GM20000 (cell line): ENCODE measurements at regions not wholly inside any gene's neighbourhood (a gene's known extent, or its start where the extent isn't known, plus 50 kb on each side); places are given as distances from the start of the nearest gene placed in this dataset.

Experiments used
- DNase-seq: peaks from one replicate; pipeline ENCODE4 v3.0.0; 2012; ENCODE audit warnings: low spot score
- CTCF ChIP-seq: IDR thresholded peaks from 2 replicates; pipeline ENCODE4 v1.5.1; 2012; ENCODE audit warnings: mild to moderate bottlenecking, control low read depth; ENCODE audit errors: extremely low read depth, missing control alignments

- DNase-seq: no peak
- TF ChIP-seq CTCF: no peak
Observed at GRCh38 chr7:93006480-93007095, 111.2 kb downstream of the SAMD9 start.

- no peak for TF ChIP-seq CTCF
- DNase-seq: no peak
Observed at GRCh38 chr7:93004906-93005305, 112.9 kb downstream of the SAMD9 start.

GRCh38 chr7:92997719-92998118 is 120.1 kb downstream of the SAMD9 start:
- DNase-seq: no peak
- TF ChIP-seq CTCF: no peak

- no peak for DNase-seq
- TF ChIP-seq CTCF: no peak
Observed at GRCh38 chr7:92997152-92997551, 120.6 kb downstream of the SAMD9 start.

- DNase-seq: no peak
- TF ChIP-seq CTCF: no peak
Observed at GRCh38 chr7:92994901-92995300, 122.9 kb downstream of the SAMD9 start.

GRCh38 chr7:92992932-92993331 is 124.8 kb downstream of the SAMD9 start:
- TF ChIP-seq CTCF: no peak
- no peak for DNase-seq

GRCh38 chr7:92992483-92992882 is 125.3 kb downstream of the SAMD9 start:
- DNase-seq: no peak
- TF ChIP-seq CTCF: no peak
